ENCODE measurements at regions not wholly inside any gene's neighbourhood (a gene's known extent, or its start where the extent isn't known, plus 50 kb on each side); places are given as distances from the start of the nearest gene placed in this dataset.

DNA sequence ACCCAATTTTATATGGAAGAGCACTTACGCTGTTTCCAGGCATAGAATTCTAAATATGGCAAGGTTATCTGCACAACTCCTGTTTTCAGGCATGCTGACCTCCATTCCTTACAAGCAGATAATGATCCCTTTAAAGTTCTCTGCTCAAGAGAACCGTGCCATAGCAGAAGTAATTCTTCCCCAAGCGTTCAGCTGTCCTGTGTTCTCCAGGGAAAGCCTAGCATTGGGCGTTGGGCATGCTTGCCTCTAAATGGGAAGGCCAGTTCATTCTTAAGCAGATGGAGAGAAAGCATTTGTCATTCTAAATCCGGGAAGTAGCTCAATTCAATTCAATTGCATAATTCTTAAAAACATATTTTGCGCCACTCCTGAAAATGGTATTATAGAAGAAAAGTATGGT, 55.7 kb upstream of the EML4 start:
- WGBS, 2 experiments (ENCODE audit: low coverage in 1 of 2, low lambda C conversion rate in 2 of 2, missing lambda C conversion rate in 2 of 2) = 82 to 85% methylated on average over 6 of the region's 6 CpGs
- TF ChIP-seq EZH2 (IDR thresholded peaks at IDR 0.05; ENCODE audit: insufficient read depth, poor library complexity, severe bottlenecking) = no peak
- TF ChIP-seq EZH2phosphoT487 (IDR thresholded peaks at IDR 0.05; ENCODE audit: insufficient read depth, low read depth) = no peak
- Histone ChIP-seq H3K9ac (no peak overlapping the region), H3K4me2 (ENCODE audit: unreplicated experiment) (no peak overlapping the region), H3K9me2 (ENCODE audit: insufficient read depth) (no peaks in the 10 kb centered on the region), H4K20me1 (ENCODE audit: insufficient read depth) (no peaks in the 10 kb centered on the region), H3K27ac (no peak overlapping the region), H3K36me3 (ENCODE audit: low read depth) (no peaks in the 10 kb centered on the region), H3K9me3 (ENCODE audit: low read depth) (no peaks in the 10 kb centered on the region), H3K4me1 (ENCODE audit: insufficient read depth) (peaks cover 28% of the 10 kb centered on the region), H2AFZ (no peak overlapping the region), H3F3A (ENCODE audit: insufficient read depth) (peaks cover 20% of the 10 kb centered on the region), H3K4me3 (no peak overlapping the region), H3K79me2 (ENCODE audit: insufficient read depth) (no peaks in the 10 kb centered on the region), H3K27me3 (replicated peaks; ENCODE audit: insufficient read depth) (no peaks in the 10 kb centered on the region)
- in situ Hi-C loops (cut with MboI) = no loop called here
- no peak for DNase-seq

DNA sequence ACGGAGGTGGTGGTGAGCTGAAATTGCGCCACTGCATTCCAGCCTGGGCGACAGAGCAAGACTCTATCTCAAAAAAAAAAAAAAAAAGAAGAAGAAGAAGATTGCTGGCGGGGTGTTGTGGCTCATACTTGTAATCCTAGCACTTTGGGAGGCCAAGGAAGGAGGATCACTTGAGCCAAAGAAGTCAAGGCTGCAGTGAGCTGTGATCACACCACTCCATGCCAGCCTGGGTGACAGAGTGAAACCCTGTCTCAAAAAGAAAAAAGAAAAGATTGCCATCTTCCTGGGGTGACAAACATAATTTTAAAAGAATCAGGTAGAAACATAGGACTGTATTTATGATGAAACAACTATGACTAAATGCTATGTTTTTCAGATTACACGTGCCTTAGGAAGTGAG, 55.1 kb upstream of the EML4 start:
- no peak overlapping the region for H3K4me2 ChIP-seq (ENCODE audit: unreplicated experiment)
- H2AFZ ChIP-seq = no peak overlapping the region
- H3K9me2 ChIP-seq (ENCODE audit: insufficient read depth) = no peaks in the 10 kb centered on the region
- TF ChIP-seq EZH2phosphoT487 (IDR thresholded peaks at IDR 0.05; ENCODE audit: insufficient read depth, low read depth) = no peak
- TF ChIP-seq EZH2 (IDR thresholded peaks at IDR 0.05; ENCODE audit: insufficient read depth, poor library complexity, severe bottlenecking) = no peak
- H3K9ac ChIP-seq = no peak overlapping the region
- H3K36me3 ChIP-seq (ENCODE audit: low read depth) = no peaks in the 10 kb centered on the region
- in situ Hi-C loops (cut with MboI) = no loop called here
- H3K79me2 ChIP-seq (ENCODE audit: insufficient read depth) = no peaks in the 10 kb centered on the region
- H3K27ac ChIP-seq = no peak overlapping the region
- peaks cover 33% of the 10 kb centered on the region for H3K4me1 ChIP-seq (ENCODE audit: insufficient read depth)
- peaks cover 27% of the 10 kb centered on the region for H3F3A ChIP-seq (ENCODE audit: insufficient read depth)
- H4K20me1 ChIP-seq (ENCODE audit: insufficient read depth) = no peaks in the 10 kb centered on the region
- no peak overlapping the region for H3K4me3 ChIP-seq
- no peaks in the 10 kb centered on the region for H3K27me3 ChIP-seq (replicated peaks; ENCODE audit: insufficient read depth)
- no peak for DNase-seq
- H3K9me3 ChIP-seq (ENCODE audit: low read depth) = no peaks in the 10 kb centered on the region
- WGBS, 2 experiments (ENCODE audit: low coverage in 1 of 2, low lambda C conversion rate in 2 of 2, missing lambda C conversion rate in 2 of 2) = 88 to 93% methylated on average over 5 of the region's 5 CpGs

GRCh38 chr2:42115588-42115987, 53.6 kb upstream of the EML4 start:
- H3K4me3 ChIP-seq = no peak overlapping the region
- no peaks in the 10 kb centered on the region for H3K79me2 ChIP-seq (ENCODE audit: insufficient read depth)
- no peaks in the 10 kb centered on the region for H3K36me3 ChIP-seq (ENCODE audit: low read depth)
- in situ Hi-C loops (cut with MboI) = no loop called here
- no peaks in the 10 kb centered on the region for H3K9me2 ChIP-seq (ENCODE audit: insufficient read depth)
- TF ChIP-seq EZH2phosphoT487 (IDR thresholded peaks at IDR 0.05; ENCODE audit: insufficient read depth, low read depth) (no peak), EZH2 (IDR thresholded peaks at IDR 0.05; ENCODE audit: insufficient read depth, poor library complexity, severe bottlenecking) (no peak)
- H4K20me1 ChIP-seq (ENCODE audit: insufficient read depth) = no peaks in the 10 kb centered on the region
- peaks cover 30% of the 10 kb centered on the region for H3K4me1 ChIP-seq (ENCODE audit: insufficient read depth)
- H3K4me2 ChIP-seq (ENCODE audit: unreplicated experiment) = no peak overlapping the region
- no peaks in the 10 kb centered on the region for H3K9me3 ChIP-seq (ENCODE audit: low read depth)
- no peak overlapping the region for H2AFZ ChIP-seq
- no peak overlapping the region for H3K27ac ChIP-seq
- WGBS, 2 experiments (ENCODE audit: low coverage in 1 of 2, low lambda C conversion rate in 2 of 2, missing lambda C conversion rate in 2 of 2) = 80 to 85% methylated on average over 4 of the region's 4 CpGs
- no peaks in the 10 kb centered on the region for H3K27me3 ChIP-seq (replicated peaks; ENCODE audit: insufficient read depth)
- H3F3A ChIP-seq (ENCODE audit: insufficient read depth) = peaks cover 27% of the 10 kb centered on the region
- no peak overlapping the region for H3K9ac ChIP-seq
- DNase-seq = no peak

DNA sequence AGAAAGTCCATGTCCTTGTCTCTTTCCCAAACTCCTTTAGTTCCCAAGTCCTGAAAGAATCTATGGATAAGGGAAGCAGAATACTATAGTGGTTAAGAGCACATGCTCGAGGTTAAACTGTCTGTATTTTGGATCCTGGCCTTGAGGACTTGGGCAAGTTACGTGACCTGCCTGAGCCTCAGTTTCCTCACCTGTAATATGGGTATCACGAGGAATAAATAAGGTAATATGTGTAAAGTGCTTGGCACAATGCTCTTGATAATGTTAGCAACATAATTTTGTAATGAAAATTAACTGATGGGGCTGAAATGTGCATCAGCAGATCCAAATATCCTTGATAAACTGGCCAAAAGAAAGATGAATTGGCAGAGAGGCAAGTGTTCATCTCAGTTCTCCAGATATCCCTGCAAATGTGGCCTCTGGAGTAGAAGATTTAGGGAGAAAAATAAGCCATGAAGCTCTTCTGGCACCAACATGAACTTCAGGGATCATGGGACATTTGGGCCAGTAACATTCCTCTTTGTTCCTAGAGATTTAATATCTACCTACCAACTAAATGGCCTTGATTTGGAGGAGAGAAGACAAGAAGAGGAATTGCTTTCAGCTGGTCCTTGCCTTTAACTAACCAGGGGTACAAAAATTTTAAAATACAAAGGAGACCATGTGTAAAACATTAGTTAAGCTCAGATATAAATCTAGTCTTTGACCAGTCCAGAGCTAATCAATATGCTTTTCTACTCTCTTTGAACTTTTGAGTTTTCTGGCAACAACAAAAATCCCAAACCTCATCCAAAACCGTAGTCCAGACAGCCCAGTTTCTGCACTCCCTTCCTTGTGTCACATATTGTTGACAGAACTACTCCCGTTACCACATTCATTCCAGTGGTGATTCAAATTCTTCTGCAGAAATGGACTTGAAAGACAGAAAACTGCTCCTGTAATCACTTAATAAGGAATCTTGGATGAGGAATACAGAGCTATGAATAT, 52.7 kb upstream of the EML4 start:
- Histone ChIP-seq H2AFZ (no peak overlapping the region), H3K9ac (no peak overlapping the region), H3K79me2 (ENCODE audit: insufficient read depth) (no peaks in the 10 kb centered on the region), H3K4me3 (no peak overlapping the region), H3K4me1 (ENCODE audit: insufficient read depth) (peaks cover 28% of the 10 kb centered on the region), H3K4me2 (ENCODE audit: unreplicated experiment) (peak overlapping the region; percentile 33), H3K27me3 (replicated peaks; ENCODE audit: insufficient read depth) (no peaks in the 10 kb centered on the region), H4K20me1 (ENCODE audit: insufficient read depth) (no peaks in the 10 kb centered on the region), H3F3A (ENCODE audit: insufficient read depth) (peaks cover 27% of the 10 kb centered on the region), H3K9me3 (ENCODE audit: low read depth) (no peaks in the 10 kb centered on the region), H3K36me3 (ENCODE audit: low read depth) (no peaks in the 10 kb centered on the region), H3K27ac (peak overlapping the region; percentile 1; the same call in 1 of the 2 replicates), H3K9me2 (ENCODE audit: insufficient read depth) (no peaks in the 10 kb centered on the region)
- TF ChIP-seq EZH2phosphoT487 (IDR thresholded peaks at IDR 0.05; ENCODE audit: insufficient read depth, low read depth) = no peak
- TF ChIP-seq EZH2 (IDR thresholded peaks at IDR 0.05; ENCODE audit: insufficient read depth, poor library complexity, severe bottlenecking) = no peak
- DNase-seq = peak; percentile 72
- in situ Hi-C loops (cut with MboI) = no loop called here
- 48% methylated on average over 5 of the region's 5 CpGs for WGBS, 2 experiments (ENCODE audit: low coverage in 1 of 2, low lambda C conversion rate in 2 of 2, missing lambda C conversion rate in 2 of 2)

Measured in GM23248 (cell line).